GM19455 (cell line): ENCODE measurements at regions not wholly inside any gene's neighbourhood (a gene's known extent, or its start where the extent isn't known, plus 50 kb on each side); places are given as distances from the start of the nearest gene placed in this dataset.

ENCODE experiments used
- ATAC-seq: cut with Tn5 transposase; IDR thresholded peaks from one replicate; pipeline ENCODE4 v1.9.1; 2021; ENCODE audit not compliant: unreplicated experiment

- ATAC-seq: no peak
These were observed 125.2 kb upstream of the CPEB4 start for GRCh38 chr5:173762930-173763329.

- ATAC-seq: no peak
These were observed 124.7 kb upstream of the CPEB4 start for GRCh38 chr5:173763410-173763809.

- ATAC-seq: no peak
These were observed 123.7 kb upstream of the CPEB4 start for GRCh38 chr5:173764332-173765028.

GRCh38 chr5:173765029-173765644 is 123.0 kb upstream of the CPEB4 start:
- ATAC-seq: no peak

- no peak for ATAC-seq
These were observed 122.5 kb upstream of the CPEB4 start for GRCh38 chr5:173765661-173766060.

- no peak for ATAC-seq
These were observed 120.4 kb upstream of the CPEB4 start for GRCh38 chr5:173767574-173768266.

GRCh38 chr5:173768267-173768806 is 119.8 kb upstream of the CPEB4 start:
- ATAC-seq: no peak

GRCh38 chr5:173768891-173769290 is 119.3 kb upstream of the CPEB4 start:
- ATAC-seq: no peak

GRCh38 chr5:173770637-173771036 is 117.5 kb upstream of the CPEB4 start:
- no peak for ATAC-seq

GRCh38 chr5:173771121-173771724 is 116.9 kb upstream of the CPEB4 start:
- no peak for ATAC-seq

GRCh38 chr5:173771725-173772383 is 116.3 kb upstream of the CPEB4 start:
- no peak for ATAC-seq

GRCh38 chr5:173772384-173773059 is 115.6 kb upstream of the CPEB4 start:
- ATAC-seq: no peak

GRCh38 chr5:173774271-173774761 is 113.8 kb upstream of the CPEB4 start:
- ATAC-seq: no peak

GRCh38 chr5:173775261-173776197 is 112.6 kb upstream of the CPEB4 start:
- no peak for ATAC-seq

- ATAC-seq: no peak
These were observed 111.0 kb upstream of the CPEB4 start for GRCh38 chr5:173777149-173777548.

- ATAC-seq: no peak
These were observed 110.5 kb upstream of the CPEB4 start for GRCh38 chr5:173777674-173778073.

GRCh38 chr5:173778152-173778782 is 109.9 kb upstream of the CPEB4 start:
- ATAC-seq: no peak

- no peak for ATAC-seq
These were observed 109.3 kb upstream of the CPEB4 start for GRCh38 chr5:173778784-173779304.
